Naive thymus-derived CD4-positive, alpha-beta T cell (primary cell): ENCODE measurements at regions not wholly inside any gene's neighbourhood (a gene's known extent, or its start where the extent isn't known, plus 50 kb on each side); places are given as distances from the start of the nearest gene placed in this dataset.

Source experiments
- ATAC-seq: fragments of 150-1000 bp; cut with Tn5 transposase; 2 replicates; pipeline ENCODE4 v1.10.0; 2021; ENCODE audit warnings: mild to moderate bottlenecking, moderate library complexity
- CTCF ChIA-PET: fragments of 350-600 bp; sonication (Branson Sonifier 250); formaldehyde crosslinking; loops from one replicate; lab custom pipeline; 2021; ENCODE audit warnings: antibody characterized with exemption; lab: Charles Lee
- POLR2A ChIA-PET: fragments of 350-600 bp; sonication (Branson Sonifier 250); formaldehyde crosslinking; loops from one replicate; lab custom pipeline; 2021; ENCODE audit warnings: antibody characterized with exemption, inconsistent platforms; lab: Charles Lee
- DNase-seq, 9 donors: peaks; one replicate each; pipeline versions ENCODE4 v3.0.0 to v3.0.0-alpha.2; 2020 to 2022; ENCODE audit warnings: mixed read lengths in 1 of 9
- H3K27ac ChIP-seq: one replicate; pipeline ENCODE4 v1.7.0; 2013; ENCODE audit warnings: mild to moderate bottlenecking, low read depth, low read length, moderate library complexity
- H3K27me3 ChIP-seq, 2 donors: one replicate each; pipeline ENCODE4 v1.7.0; 2013; ENCODE audit warnings: low read length in 2 of 2, mild to moderate bottlenecking in 2 of 2, moderate library complexity in 2 of 2; ENCODE audit not compliant: control insufficient read depth in 2 of 2, insufficient read depth in 2 of 2
- H3K36me3 ChIP-seq, 3 experiments: 1 replicate in 2 of 3; 2 replicates in 1 of 3; pipeline ENCODE4 v1.7.0; 2013; ENCODE audit warnings: low read length in 3 of 3, mild to moderate bottlenecking in 3 of 3, moderate library complexity in 1 of 3; ENCODE audit not compliant: insufficient read depth in 3 of 3, control insufficient read depth in 2 of 3
- H3K4me1 ChIP-seq, 2 donors: one replicate each; pipeline ENCODE4 v1.7.0; 2013; ENCODE audit warnings: low read length in 2 of 2, mild to moderate bottlenecking in 2 of 2, moderate library complexity in 1 of 2; ENCODE audit not compliant: control insufficient read depth in 2 of 2, insufficient read depth in 2 of 2
- H3K4me3 ChIP-seq: 2 replicates; pipeline ENCODE4 v1.7.0; 2013; ENCODE audit warnings: mild to moderate bottlenecking, low read length
- H3K9me3 ChIP-seq, 3 experiments: 1 replicate in 2 of 3; 2 replicates in 1 of 3; pipeline ENCODE4 v1.7.0; 2013; ENCODE audit warnings: low read length in 3 of 3; ENCODE audit not compliant: control insufficient read depth in 2 of 3
- H3K27ac Mint-ChIP-seq, 9 donors: one replicate each; pipeline ENCODE4 v1.8.0; 2020 to 2022; ENCODE audit warnings: mixed read lengths in 9 of 9, mild to moderate bottlenecking in 8 of 9, moderate library complexity in 5 of 9, inconsistent platforms in 2 of 9
- H3K27me3 Mint-ChIP-seq, 5 donors: one replicate each; pipeline ENCODE4 v1.8.0; 2021 to 2022; ENCODE audit warnings: mixed read lengths in 5 of 5, mild to moderate bottlenecking in 1 of 5
- H3K36me3 Mint-ChIP-seq, 5 donors: one replicate each; pipeline ENCODE4 v1.8.0; 2020 to 2022; ENCODE audit warnings: mixed read lengths in 5 of 5, mild to moderate bottlenecking in 3 of 5, inconsistent platforms in 1 of 5
- H3K4me1 Mint-ChIP-seq, 7 donors: one replicate each; pipeline ENCODE4 v1.8.0; 2020 to 2022; ENCODE audit warnings: mixed read lengths in 7 of 7, mild to moderate bottlenecking in 3 of 7, inconsistent platforms in 1 of 7
- H3K4me3 Mint-ChIP-seq, 10 donors: one replicate each; pipeline ENCODE4 v1.8.0; 2020 to 2022; ENCODE audit warnings: mild to moderate bottlenecking in 10 of 10, mixed read lengths in 10 of 10, moderate library complexity in 6 of 10, inconsistent platforms in 2 of 10
- H3K9me3 Mint-ChIP-seq, 11 donors: one replicate each; pipeline ENCODE4 v1.8.0; 2020 to 2022; ENCODE audit warnings: mixed read lengths in 11 of 11, mild to moderate bottlenecking in 4 of 11, inconsistent platforms in 1 of 11, moderate library complexity in 1 of 11
- intact Hi-C, 2 donors: fragments of 100-400 bp; cut with micrococcal nuclease; formaldehyde crosslinking; loops; one replicate each; pipeline ENCODE4 v1.15.1; 2023

GRCh38 chr13:31929031-31929770, 102.4 kb upstream of the FRY start:
- H3K4me1 Mint-ChIP-seq = peaks cover 0 to 22% (median 0%) of the 10 kb centered on the region in 7 donors
- ChIA-PET CTCF (no interaction called here), POLR2A (no interaction called here)
- ATAC-seq = no peak
- Histone ChIP-seq H3K36me3 (no peaks in the 10 kb centered on the region), H3K27me3 (no peaks in the 10 kb centered on the region), H3K9me3 (no peaks in the 10 kb centered on the region), H3K27ac (no peak overlapping the region), H3K4me1 (peaks cover 0 to 4% of the 10 kb centered on the region in 2 donors), H3K4me3 (no peak overlapping the region)
- H3K27me3 Mint-ChIP-seq = peaks cover 0 to 19% (median 6%) of the 10 kb centered on the region in 5 donors
- DNase-seq = no peak
- no peaks in the 10 kb centered on the region for H3K9me3 Mint-ChIP-seq
- intact Hi-C loops = no loop called here
- no peak overlapping the region for H3K4me3 Mint-ChIP-seq
- H3K36me3 Mint-ChIP-seq = peaks cover 0 to 5% (median 0%) of the 10 kb centered on the region in 5 donors
- H3K27ac Mint-ChIP-seq = no peak overlapping the region

- no peak overlapping the region for H3K27ac ChIP-seq
- no peaks in the 10 kb centered on the region for H3K36me3 ChIP-seq
- intact Hi-C loops = loop anchor here in 1 of 2 donors (2.0 to 5.0 kb wide), 2 partner anchors 20 to 102 kb away; partner anchors contain the start of gene FRY
- ChIA-PET CTCF (no interaction called here), POLR2A (no interaction called here)
- H3K27ac Mint-ChIP-seq = no peak overlapping the region
- no peak for ATAC-seq
- no peak overlapping the region for H3K4me3 ChIP-seq
- no peak for DNase-seq
- no peak overlapping the region for H3K4me3 Mint-ChIP-seq
- H3K27me3 ChIP-seq = no peaks in the 10 kb centered on the region
- peaks cover 0 to 4% of the 10 kb centered on the region in 2 donors for H3K4me1 ChIP-seq
- H3K36me3 Mint-ChIP-seq = peaks cover 0 to 5% (median 0%) of the 10 kb centered on the region in 5 donors
- no peaks in the 10 kb centered on the region for H3K9me3 ChIP-seq
- H3K27me3 Mint-ChIP-seq = peaks cover 0 to 19% (median 6%) of the 10 kb centered on the region in 5 donors
- peaks cover 0 to 22% (median 0%) of the 10 kb centered on the region in 7 donors for H3K4me1 Mint-ChIP-seq
- no peaks in the 10 kb centered on the region for H3K9me3 Mint-ChIP-seq
These were observed 101.1 kb upstream of the FRY start for GRCh38 chr13:31930490-31930889.

GRCh38 chr13:31930901-31931522, 100.6 kb upstream of the FRY start:
- DNase-seq (peak in 1 of 9 donors; percentile 24), ATAC-seq (no peak)
- Mint-ChIP-seq H3K36me3 (peaks cover 0 to 5% (median 0%) of the 10 kb centered on the region in 5 donors), H3K27me3 (peaks cover 0 to 19% (median 6%) of the 10 kb centered on the region in 5 donors), H3K27ac (no peak overlapping the region), H3K4me3 (no peak overlapping the region), H3K9me3 (no peaks in the 10 kb centered on the region), H3K4me1 (peaks cover 0 to 22% (median 0%) of the 10 kb centered on the region in 7 donors)
- CTCF ChIA-PET = no interaction called here
- Histone ChIP-seq H3K27ac (no peak overlapping the region), H3K27me3 (no peaks in the 10 kb centered on the region), H3K4me1 (peaks cover 0 to 4% of the 10 kb centered on the region in 2 donors), H3K36me3 (no peaks in the 10 kb centered on the region), H3K4me3 (no peak overlapping the region), H3K9me3 (no peaks in the 10 kb centered on the region)
- intact Hi-C loops = loop anchor here in 1 of 2 donors (2.0 to 5.0 kb wide), 2 partner anchors 20 to 101 kb away; partner anchors contain the start of gene FRY
- POLR2A ChIA-PET = no interaction called here

- no peaks in the 10 kb centered on the region for H3K9me3 ChIP-seq
- no peaks in the 10 kb centered on the region for H3K27me3 ChIP-seq
- ChIA-PET CTCF (no interaction called here), POLR2A (interaction anchor here (0.7 kb wide), 1 partner anchor 1883 kb away, joined by 3 read pairs; no protein-coding TSS in a partner anchor)
- ATAC-seq (no peak), DNase-seq (no peak)
- no peaks in the 10 kb centered on the region for H3K4me1 ChIP-seq
- H3K36me3 Mint-ChIP-seq = peaks cover 0 to 4% (median 0%) of the 10 kb centered on the region in 5 donors
- no peak overlapping the region for H3K4me3 ChIP-seq
- H3K4me1 Mint-ChIP-seq = no peaks in the 10 kb centered on the region
- peaks cover 0 to 4% (median 0%) of the 10 kb centered on the region in 11 donors for H3K9me3 Mint-ChIP-seq
- no peak overlapping the region for H3K27ac ChIP-seq
- no peak overlapping the region for H3K27ac Mint-ChIP-seq
- peaks cover 4 to 33% (median 10%) of the 10 kb centered on the region in 5 donors for H3K27me3 Mint-ChIP-seq
- intact Hi-C loops = no loop called here
- no peaks in the 10 kb centered on the region for H3K36me3 ChIP-seq
- H3K4me3 Mint-ChIP-seq = no peak overlapping the region
These were observed 94.1 kb upstream of the FRY start for GRCh38 chr13:31937436-31937835.

- no peak overlapping the region for H3K27ac ChIP-seq
- H3K4me3 ChIP-seq = no peak overlapping the region
- ChIA-PET POLR2A (no interaction called here), CTCF (no interaction called here)
- peaks cover 0 to 4% (median 0%) of the 10 kb centered on the region in 11 donors for H3K9me3 Mint-ChIP-seq
- no peaks in the 10 kb centered on the region for H3K9me3 ChIP-seq
- ATAC-seq (no peak), DNase-seq (no peak)
- H3K4me1 ChIP-seq = no peaks in the 10 kb centered on the region
- no peak overlapping the region for H3K4me3 Mint-ChIP-seq
- intact Hi-C loops = no loop called here
- H3K27me3 Mint-ChIP-seq = peaks cover 4 to 49% (median 11%) of the 10 kb centered on the region in 5 donors
- H3K27ac Mint-ChIP-seq = no peak overlapping the region
- H3K36me3 Mint-ChIP-seq = peaks cover 0 to 3% (median 0%) of the 10 kb centered on the region in 5 donors
- H3K36me3 ChIP-seq = no peaks in the 10 kb centered on the region
- H3K4me1 Mint-ChIP-seq = no peaks in the 10 kb centered on the region
- no peaks in the 10 kb centered on the region for H3K27me3 ChIP-seq
These were observed 91.5 kb upstream of the FRY start for GRCh38 chr13:31940076-31940475.

GRCh38 chr13:31943591-31943990, 88.0 kb upstream of the FRY start:
- intact Hi-C loops = no loop called here
- Mint-ChIP-seq H3K4me3 (no peak overlapping the region), H3K36me3 (peaks cover 0 to 3% (median 0%) of the 10 kb centered on the region in 5 donors), H3K9me3 (peaks cover 0 to 4% (median 0%) of the 10 kb centered on the region in 11 donors), H3K27me3 (peaks cover 4 to 40% (median 11%) of the 10 kb centered on the region in 5 donors), H3K27ac (no peak overlapping the region), H3K4me1 (peaks cover 0 to 4% (median 0%) of the 10 kb centered on the region in 7 donors)
- Histone ChIP-seq H3K9me3 (no peaks in the 10 kb centered on the region), H3K27ac (no peak overlapping the region), H3K36me3 (no peaks in the 10 kb centered on the region), H3K27me3 (no peaks in the 10 kb centered on the region), H3K4me3 (no peak overlapping the region), H3K4me1 (no peaks in the 10 kb centered on the region)
- ATAC-seq = no peak
- POLR2A ChIA-PET = no interaction called here
- CTCF ChIA-PET = no interaction called here
- DNase-seq = no peak
